ENCODE measurements at regions not wholly inside any gene's neighbourhood (a gene's known extent, or its start where the extent isn't known, plus 50 kb on each side); places are given as distances from the start of the nearest gene placed in this dataset.

DNA sequence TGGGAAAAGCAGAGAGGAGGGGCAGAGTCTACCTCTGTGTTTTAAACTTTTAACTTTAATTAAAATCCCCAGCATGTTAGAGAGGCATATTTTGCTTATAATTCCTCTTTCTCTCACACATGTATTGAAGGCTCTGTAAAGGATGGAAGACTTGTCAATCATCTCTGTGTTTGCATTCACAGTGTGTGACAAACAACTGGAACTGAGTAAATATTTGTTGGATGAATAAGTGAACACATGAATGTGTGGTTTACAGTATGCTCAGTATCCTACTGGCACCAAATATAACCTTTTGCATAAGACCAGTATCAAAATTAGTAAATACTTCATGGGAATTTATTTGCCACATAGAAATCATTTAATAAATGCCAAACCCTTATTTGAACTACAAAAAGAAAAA is 829.0 kb downstream of the GRID1 start:
- no peaks in the 10 kb centered on the region for H3K27me3 ChIP-seq (ENCODE audit: control insufficient read depth, insufficient read depth, low read length)
- H3K4me3 ChIP-seq (replicated peaks in 1 of 4; ENCODE audit: control extremely low read depth in 1 of 4, insufficient read depth in 1 of 4, low read depth in 3 of 4, low read length in 4 of 4) = no peak overlapping the region
- no peak overlapping the region for H3K27ac ChIP-seq (ENCODE audit: insufficient read depth, low read length)
- H3K36me3 ChIP-seq (ENCODE audit: control insufficient read depth, insufficient read depth, low read length) = no peaks in the 10 kb centered on the region
- TF ChIP-seq, protein P1, sequence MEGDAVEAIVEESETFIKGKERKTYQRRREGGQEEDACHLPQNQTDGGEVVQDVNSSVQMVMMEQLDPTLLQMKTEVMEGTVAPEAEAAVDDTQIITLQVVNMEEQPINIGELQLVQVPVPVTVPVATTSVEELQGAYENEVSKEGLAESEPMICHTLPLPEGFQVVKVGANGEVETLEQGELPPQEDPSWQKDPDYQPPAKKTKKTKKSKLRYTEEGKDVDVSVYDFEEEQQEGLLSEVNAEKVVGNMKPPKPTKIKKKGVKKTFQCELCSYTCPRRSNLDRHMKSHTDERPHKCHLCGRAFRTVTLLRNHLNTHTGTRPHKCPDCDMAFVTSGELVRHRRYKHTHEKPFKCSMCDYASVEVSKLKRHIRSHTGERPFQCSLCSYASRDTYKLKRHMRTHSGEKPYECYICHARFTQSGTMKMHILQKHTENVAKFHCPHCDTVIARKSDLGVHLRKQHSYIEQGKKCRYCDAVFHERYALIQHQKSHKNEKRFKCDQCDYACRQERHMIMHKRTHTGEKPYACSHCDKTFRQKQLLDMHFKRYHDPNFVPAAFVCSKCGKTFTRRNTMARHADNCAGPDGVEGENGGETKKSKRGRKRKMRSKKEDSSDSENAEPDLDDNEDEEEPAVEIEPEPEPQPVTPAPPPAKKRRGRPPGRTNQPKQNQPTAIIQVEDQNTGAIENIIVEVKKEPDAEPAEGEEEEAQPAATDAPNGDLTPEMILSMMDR (conservative IDR thresholded peaks at IDR 0.05 in 1 of 2, IDR thresholded peaks at IDR 0.05 in 1 of 2; ENCODE audit: low read depth in 1 of 2, low read length in 2 of 2) = no peak
- TF ChIP-seq EZH2 (IDR thresholded peaks at IDR 0.05; ENCODE audit: low read length, missing control alignments) = no peak
- no peak overlapping the region for H2AFZ ChIP-seq (ENCODE audit: low read length)
- H3K79me2 ChIP-seq (ENCODE audit: control insufficient read depth, insufficient read depth, low read length) = no peaks in the 10 kb centered on the region
- H3K9ac ChIP-seq (ENCODE audit: insufficient read depth, low read length) = no peak overlapping the region
- H4K20me1 ChIP-seq (ENCODE audit: control insufficient read depth, extremely low read depth, insufficient read depth, low read length) = no peaks in the 10 kb centered on the region
- no peak overlapping the region for H3K4me2 ChIP-seq (ENCODE audit: extremely low read depth, insufficient read depth, low read length)
- H3K4me1 ChIP-seq (ENCODE audit: control insufficient read depth, extremely low read depth, insufficient read depth, low read length) = no peaks in the 10 kb centered on the region
- H3K9me3 ChIP-seq (ENCODE audit: control insufficient read depth, insufficient read depth, low read depth, low read length) = no peaks in the 10 kb centered on the region
- DNase-seq (ENCODE audit: low read depth in 2 of 2) = no peak

DNA sequence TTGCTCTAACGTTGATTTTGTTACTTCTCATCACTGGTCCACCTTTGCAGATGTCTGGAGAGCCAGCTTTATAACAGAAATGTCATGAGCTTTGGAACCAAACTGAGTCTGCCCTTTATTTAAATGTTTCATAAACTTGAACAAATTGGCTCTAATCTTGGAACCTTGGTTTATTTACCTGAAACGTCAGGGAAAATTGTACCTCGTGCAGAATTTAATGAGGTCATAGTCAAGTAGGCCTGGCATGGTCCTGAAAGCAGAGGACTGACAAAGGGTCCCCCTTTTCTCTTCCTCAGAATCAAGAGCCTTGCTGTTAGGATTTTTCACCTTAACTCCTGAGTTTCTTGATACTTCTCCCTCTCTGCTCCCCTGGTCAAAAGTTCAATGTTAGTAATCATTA is 828.0 kb downstream of the GRID1 start:
- Histone ChIP-seq H3K9me3 (ENCODE audit: control insufficient read depth, insufficient read depth, low read depth, low read length) (no peaks in the 10 kb centered on the region), H3K27me3 (ENCODE audit: control insufficient read depth, insufficient read depth, low read length) (no peaks in the 10 kb centered on the region), H3K9ac (ENCODE audit: insufficient read depth, low read length) (no peak overlapping the region), H3K79me2 (ENCODE audit: control insufficient read depth, insufficient read depth, low read length) (no peaks in the 10 kb centered on the region), H3K36me3 (ENCODE audit: control insufficient read depth, insufficient read depth, low read length) (no peaks in the 10 kb centered on the region), H4K20me1 (ENCODE audit: control insufficient read depth, extremely low read depth, insufficient read depth, low read length) (no peaks in the 10 kb centered on the region), H3K4me1 (ENCODE audit: control insufficient read depth, extremely low read depth, insufficient read depth, low read length) (no peaks in the 10 kb centered on the region), H3K4me2 (ENCODE audit: extremely low read depth, insufficient read depth, low read length) (no peak overlapping the region), H2AFZ (ENCODE audit: low read length) (no peak overlapping the region), H3K4me3 (replicated peaks in 1 of 4; ENCODE audit: control extremely low read depth in 1 of 4, insufficient read depth in 1 of 4, low read depth in 3 of 4, low read length in 4 of 4) (no peak overlapping the region), H3K27ac (ENCODE audit: insufficient read depth, low read length) (no peak overlapping the region)
- no peak for TF ChIP-seq EZH2 (IDR thresholded peaks at IDR 0.05; ENCODE audit: low read length, missing control alignments)
- TF ChIP-seq, protein P1 (conservative IDR thresholded peaks at IDR 0.05 in 1 of 2, IDR thresholded peaks at IDR 0.05 in 1 of 2; ENCODE audit: low read depth in 1 of 2, low read length in 2 of 2) = no peak
- DNase-seq (ENCODE audit: low read depth in 2 of 2) = no peak

DNA sequence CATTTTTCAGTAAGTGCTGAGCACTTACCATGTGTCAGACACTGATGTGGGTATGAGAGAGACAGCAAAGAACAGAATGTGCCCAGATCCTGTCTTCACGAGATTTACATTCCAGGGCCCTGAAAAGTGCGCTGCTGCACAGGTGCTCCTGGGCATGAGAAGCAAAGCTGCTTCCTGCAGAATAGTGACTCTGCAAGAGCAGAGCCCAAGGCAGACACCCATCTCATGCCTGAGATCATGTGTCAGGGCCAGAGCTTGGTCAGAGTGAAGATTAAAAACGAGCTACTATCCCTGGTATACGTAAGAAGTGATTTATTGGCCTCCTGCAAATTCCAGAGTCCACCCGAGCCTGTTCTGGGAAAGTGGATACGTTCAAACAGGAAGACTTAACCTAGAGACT is 824.4 kb downstream of the GRID1 start:
- Histone ChIP-seq H4K20me1 (ENCODE audit: control insufficient read depth, extremely low read depth, insufficient read depth, low read length) (no peaks in the 10 kb centered on the region), H2AFZ (ENCODE audit: low read length) (no peak overlapping the region), H3K27me3 (ENCODE audit: control insufficient read depth, insufficient read depth, low read length) (no peaks in the 10 kb centered on the region), H3K9me3 (ENCODE audit: control insufficient read depth, insufficient read depth, low read depth, low read length) (no peaks in the 10 kb centered on the region), H3K27ac (ENCODE audit: insufficient read depth, low read length) (no peak overlapping the region), H3K4me1 (ENCODE audit: control insufficient read depth, extremely low read depth, insufficient read depth, low read length) (no peaks in the 10 kb centered on the region), H3K79me2 (ENCODE audit: control insufficient read depth, insufficient read depth, low read length) (no peaks in the 10 kb centered on the region), H3K36me3 (ENCODE audit: control insufficient read depth, insufficient read depth, low read length) (no peaks in the 10 kb centered on the region), H3K4me3 (replicated peaks in 1 of 4; ENCODE audit: control extremely low read depth in 1 of 4, insufficient read depth in 1 of 4, low read depth in 3 of 4, low read length in 4 of 4) (no peak overlapping the region), H3K9ac (ENCODE audit: insufficient read depth, low read length) (no peak overlapping the region), H3K4me2 (ENCODE audit: extremely low read depth, insufficient read depth, low read length) (no peak overlapping the region)
- TF ChIP-seq EZH2 (IDR thresholded peaks at IDR 0.05; ENCODE audit: low read length, missing control alignments) = no peak
- TF ChIP-seq, protein P1 (conservative IDR thresholded peaks at IDR 0.05 in 1 of 2, IDR thresholded peaks at IDR 0.05 in 1 of 2; ENCODE audit: low read depth in 1 of 2, low read length in 2 of 2) = no peak
- DNase-seq (ENCODE audit: low read depth in 2 of 2) = no peak

Data from fibroblast of lung (primary cell).